ENCODE measurements at regions not wholly inside any gene's neighbourhood (a gene's known extent, or its start where the extent isn't known, plus 50 kb on each side); places are given as distances from the start of the nearest gene placed in this dataset.

- no peaks in the 10 kb centered on the region for H3K36me3 ChIP-seq (ENCODE audit: insufficient read depth, low read length)
- no peak overlapping the region for H3K4me3 ChIP-seq (ENCODE audit: low read length)
- ChIA-PET POLR2A (no interaction called here), CTCF (no interaction called here)
- H3K4me1 ChIP-seq (ENCODE audit: insufficient read depth, low read length) = no peaks in the 10 kb centered on the region
- Mint-ChIP-seq H3K9me3 (no peaks in the 10 kb centered on the region), H3K4me3 (no peak overlapping the region), H3K27me3 (peaks cover 0 to 1% of the 10 kb centered on the region in 2 donors), H3K36me3 (no peaks in the 10 kb centered on the region), H3K27ac (no peak overlapping the region), H3K4me1 (no peaks in the 10 kb centered on the region)
- H3K27ac ChIP-seq (ENCODE audit: low read depth, low read length) = no peak overlapping the region
- no peaks in the 10 kb centered on the region for H3K9me3 ChIP-seq (ENCODE audit: low read length)
- no peaks in the 10 kb centered on the region for H3K27me3 ChIP-seq (ENCODE audit: insufficient read depth, low read length, poor library complexity, severe bottlenecking)
- no peak for DNase-seq
Measured at GRCh38 chr22:48803948-48804810, 1023.5 kb downstream of the BRD1 start.

- no peaks in the 10 kb centered on the region for H3K36me3 ChIP-seq (ENCODE audit: insufficient read depth, low read length)
- H3K9me3 ChIP-seq (ENCODE audit: low read length) = no peaks in the 10 kb centered on the region
- ChIA-PET POLR2A (no interaction called here), CTCF (no interaction called here)
- no peak overlapping the region for H3K4me3 Mint-ChIP-seq
- no peaks in the 10 kb centered on the region for H3K27me3 ChIP-seq (ENCODE audit: insufficient read depth, low read length, poor library complexity, severe bottlenecking)
- H3K27ac Mint-ChIP-seq = peak overlapping the region in 1 of 8 donors; percentile 8
- DNase-seq = no peak
- H3K36me3 Mint-ChIP-seq = no peaks in the 10 kb centered on the region
- no peaks in the 10 kb centered on the region for H3K4me1 Mint-ChIP-seq
- no peak overlapping the region for H3K4me3 ChIP-seq (ENCODE audit: low read length)
- H3K27me3 Mint-ChIP-seq = peaks cover 0 to 3% of the 10 kb centered on the region in 2 donors
- H3K27ac ChIP-seq (ENCODE audit: low read depth, low read length) = no peak overlapping the region
- no peaks in the 10 kb centered on the region for H3K4me1 ChIP-seq (ENCODE audit: insufficient read depth, low read length)
- H3K9me3 Mint-ChIP-seq = no peaks in the 10 kb centered on the region
Measured at GRCh38 chr22:48803171-48803947, 1024.3 kb downstream of the BRD1 start.

GRCh38 chr22:48802576-48802975 is 1025.1 kb downstream of the BRD1 start:
- ChIA-PET CTCF (no interaction called here), POLR2A (no interaction called here)
- H3K27me3 Mint-ChIP-seq = peaks cover 0 to 3% of the 10 kb centered on the region in 2 donors
- no peaks in the 10 kb centered on the region for H3K27me3 ChIP-seq (ENCODE audit: insufficient read depth, low read length, poor library complexity, severe bottlenecking)
- H3K27ac ChIP-seq (ENCODE audit: low read depth, low read length) = no peak overlapping the region
- no peaks in the 10 kb centered on the region for H3K36me3 Mint-ChIP-seq
- no peaks in the 10 kb centered on the region for H3K36me3 ChIP-seq (ENCODE audit: insufficient read depth, low read length)
- peaks cover 0 to 1% (median 0%) of the 10 kb centered on the region in 5 donors for H3K9me3 Mint-ChIP-seq
- no peak for DNase-seq
- no peaks in the 10 kb centered on the region for H3K4me1 ChIP-seq (ENCODE audit: insufficient read depth, low read length)
- no peaks in the 10 kb centered on the region for H3K4me1 Mint-ChIP-seq
- no peak overlapping the region for H3K4me3 Mint-ChIP-seq
- no peak overlapping the region for H3K4me3 ChIP-seq (ENCODE audit: low read length)
- no peaks in the 10 kb centered on the region for H3K9me3 ChIP-seq (ENCODE audit: low read length)
- H3K27ac Mint-ChIP-seq = no peak overlapping the region

GRCh38 chr22:48800886-48801607 is 1026.6 kb downstream of the BRD1 start:
- POLR2A ChIA-PET = no interaction called here
- no peaks in the 10 kb centered on the region for H3K4me1 Mint-ChIP-seq
- H3K4me1 ChIP-seq (ENCODE audit: insufficient read depth, low read length) = no peaks in the 10 kb centered on the region
- H3K27me3 ChIP-seq (ENCODE audit: insufficient read depth, low read length, poor library complexity, severe bottlenecking) = no peaks in the 10 kb centered on the region
- DNase-seq = no peak
- CTCF ChIA-PET = no interaction called here
- H3K9me3 ChIP-seq (ENCODE audit: low read length) = no peaks in the 10 kb centered on the region
- peaks cover 0 to 3% of the 10 kb centered on the region in 2 donors for H3K27me3 Mint-ChIP-seq
- no peak overlapping the region for H3K27ac Mint-ChIP-seq
- H3K9me3 Mint-ChIP-seq = peaks cover 0 to 1% (median 0%) of the 10 kb centered on the region in 5 donors
- no peak overlapping the region for H3K4me3 Mint-ChIP-seq
- no peak overlapping the region for H3K4me3 ChIP-seq (ENCODE audit: low read length)
- no peaks in the 10 kb centered on the region for H3K36me3 Mint-ChIP-seq
- no peak overlapping the region for H3K27ac ChIP-seq (ENCODE audit: low read depth, low read length)
- H3K36me3 ChIP-seq (ENCODE audit: insufficient read depth, low read length) = no peaks in the 10 kb centered on the region

GRCh38 chr22:48800036-48800885 is 1027.4 kb downstream of the BRD1 start:
- Mint-ChIP-seq H3K27ac (no peak overlapping the region), H3K4me3 (no peak overlapping the region), H3K9me3 (peaks cover 0 to 1% (median 0%) of the 10 kb centered on the region in 5 donors), H3K4me1 (no peaks in the 10 kb centered on the region), H3K36me3 (no peaks in the 10 kb centered on the region), H3K27me3 (peaks cover 0 to 3% of the 10 kb centered on the region in 2 donors)
- no peaks in the 10 kb centered on the region for H3K27me3 ChIP-seq (ENCODE audit: insufficient read depth, low read length, poor library complexity, severe bottlenecking)
- CTCF ChIA-PET = no interaction called here
- POLR2A ChIA-PET = no interaction called here
- H3K27ac ChIP-seq (ENCODE audit: low read depth, low read length) = no peak overlapping the region
- no peaks in the 10 kb centered on the region for H3K4me1 ChIP-seq (ENCODE audit: insufficient read depth, low read length)
- H3K4me3 ChIP-seq (ENCODE audit: low read length) = no peak overlapping the region
- no peak for DNase-seq
- no peaks in the 10 kb centered on the region for H3K36me3 ChIP-seq (ENCODE audit: insufficient read depth, low read length)
- H3K9me3 ChIP-seq (ENCODE audit: low read length) = no peaks in the 10 kb centered on the region

- H3K36me3 Mint-ChIP-seq = no peaks in the 10 kb centered on the region
- Histone ChIP-seq H3K27me3 (ENCODE audit: insufficient read depth, low read length, poor library complexity, severe bottlenecking) (no peaks in the 10 kb centered on the region), H3K36me3 (ENCODE audit: insufficient read depth, low read length) (no peaks in the 10 kb centered on the region), H3K4me1 (ENCODE audit: insufficient read depth, low read length) (no peaks in the 10 kb centered on the region), H3K27ac (ENCODE audit: low read depth, low read length) (no peak overlapping the region), H3K9me3 (ENCODE audit: low read length) (no peaks in the 10 kb centered on the region), H3K4me3 (ENCODE audit: low read length) (no peak overlapping the region)
- no peak for DNase-seq
- H3K4me1 Mint-ChIP-seq = no peaks in the 10 kb centered on the region
- peaks cover 0 to 3% of the 10 kb centered on the region in 2 donors for H3K27me3 Mint-ChIP-seq
- peaks cover 0 to 1% (median 0%) of the 10 kb centered on the region in 5 donors for H3K9me3 Mint-ChIP-seq
- no peak overlapping the region for H3K27ac Mint-ChIP-seq
- POLR2A ChIA-PET = no interaction called here
- CTCF ChIA-PET = no interaction called here
- H3K4me3 Mint-ChIP-seq = no peak overlapping the region
Measured at GRCh38 chr22:48799227-48799970, 1028.3 kb downstream of the BRD1 start.

All from CD8-positive, alpha-beta memory T cell (primary cell).